ENCODE measurements at regions not wholly inside any gene's neighbourhood (a gene's known extent, or its start where the extent isn't known, plus 50 kb on each side); places are given as distances from the start of the nearest gene placed in this dataset.

- TF ChIP-seq CTCF (IDR thresholded peaks at IDR 0.05; ENCODE audit: low read length) (no peak), EZH2 (IDR thresholded peaks at IDR 0.05; ENCODE audit: borderline replicate concordance, low read length) (no peak)
Measured at GRCh38 chrX:25860322-25860721, 277.8 kb upstream of the MAGEB18 start.
